GM18907 (cell line): ENCODE measurements at regions not wholly inside any gene's neighbourhood (a gene's known extent, or its start where the extent isn't known, plus 50 kb on each side); places are given as distances from the start of the nearest gene placed in this dataset.
A peak's percentile ranks its signal among the peaks of the same experiment; 100 is the strongest.
"Not testable (repeated sequence)": the region's sequence is repeated elsewhere in the genome, so short reads cannot be mapped to it uniquely, and the experiment has no call there.

ENCODE experiments used
- ATAC-seq: cut with Tn5 transposase; IDR thresholded peaks from one replicate; pipeline ENCODE4 v1.9.1; 2021; ENCODE audit warnings: mild to moderate bottlenecking, moderate library complexity; ENCODE audit not compliant: unreplicated experiment

DNA sequence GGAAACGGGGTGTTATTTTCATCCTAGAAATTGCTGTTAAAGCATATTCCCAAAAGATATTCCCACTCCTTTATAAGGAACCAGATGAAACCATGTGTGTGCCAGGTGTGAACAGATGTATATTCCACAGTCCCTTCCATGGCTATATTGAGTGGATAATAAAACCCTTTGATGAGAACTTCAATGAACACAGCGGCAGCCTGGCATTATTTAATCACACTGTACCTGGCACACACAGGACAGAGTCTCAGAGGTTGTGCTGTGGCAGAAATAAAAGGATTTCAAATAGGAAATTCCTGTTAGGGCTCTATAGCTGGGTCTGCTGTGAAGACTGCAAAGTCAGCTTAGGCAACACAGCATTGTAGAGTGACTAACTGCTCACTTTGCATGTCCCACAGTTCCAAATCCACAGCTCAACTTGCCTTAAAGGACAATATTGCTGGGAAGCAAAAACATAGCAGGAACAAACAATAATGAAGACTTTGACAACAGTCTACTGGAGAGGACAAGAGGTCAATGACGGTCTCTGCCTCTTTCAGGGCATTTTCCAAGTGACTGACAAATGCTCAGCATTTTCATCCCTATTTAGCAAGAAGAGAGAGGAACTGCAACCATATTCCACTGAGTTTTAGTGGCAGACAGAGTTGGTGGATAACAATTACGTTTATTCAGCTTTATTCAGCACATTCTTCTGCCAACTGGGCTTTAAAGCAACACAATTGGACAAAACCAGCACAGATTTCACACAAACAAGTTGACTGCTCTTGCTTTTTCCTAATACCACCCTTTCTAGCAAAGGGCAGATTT is 255.7 kb upstream of the RGMB start:
- no peak for ATAC-seq

DNA sequence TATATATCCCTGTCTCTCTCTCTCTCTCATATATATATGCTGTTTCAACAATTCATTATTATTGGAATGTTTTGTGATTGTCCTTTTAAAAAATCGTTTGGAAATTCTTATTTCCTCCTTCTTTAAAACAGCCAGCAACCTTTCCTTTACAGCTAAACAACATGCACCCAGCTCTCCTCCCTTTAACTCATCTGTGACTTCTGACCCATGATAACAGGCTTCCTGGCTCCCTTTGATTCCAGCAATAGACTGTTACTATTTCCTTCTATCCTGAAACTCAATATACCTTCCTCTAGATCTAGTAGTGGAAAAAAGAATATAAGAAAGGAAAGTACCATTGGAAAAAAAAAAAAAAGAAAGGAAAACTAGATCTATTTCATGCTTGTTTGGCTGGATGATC is 254.7 kb upstream of the RGMB start:
- ATAC-seq, result no peak

DNA sequence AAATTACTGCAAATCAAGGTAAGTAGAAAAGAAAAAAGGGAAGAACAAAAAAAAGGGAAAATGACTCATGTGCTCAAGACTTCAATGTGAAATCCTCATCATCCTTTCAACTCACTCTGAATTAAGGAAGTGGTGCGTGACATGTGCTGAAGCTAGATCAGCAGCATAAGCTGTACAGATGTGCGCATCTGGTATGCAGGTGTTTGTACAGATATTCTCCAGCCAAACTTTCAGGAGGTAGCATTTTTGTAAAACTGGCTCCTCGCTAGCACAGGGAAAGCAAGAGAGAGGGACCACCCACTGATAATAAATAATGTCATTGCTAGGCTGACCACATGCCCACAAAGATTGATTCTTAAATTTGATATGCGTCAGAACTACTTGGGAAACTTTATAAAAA is 253.9 kb upstream of the RGMB start:
- ATAC-seq, result no peak

DNA sequence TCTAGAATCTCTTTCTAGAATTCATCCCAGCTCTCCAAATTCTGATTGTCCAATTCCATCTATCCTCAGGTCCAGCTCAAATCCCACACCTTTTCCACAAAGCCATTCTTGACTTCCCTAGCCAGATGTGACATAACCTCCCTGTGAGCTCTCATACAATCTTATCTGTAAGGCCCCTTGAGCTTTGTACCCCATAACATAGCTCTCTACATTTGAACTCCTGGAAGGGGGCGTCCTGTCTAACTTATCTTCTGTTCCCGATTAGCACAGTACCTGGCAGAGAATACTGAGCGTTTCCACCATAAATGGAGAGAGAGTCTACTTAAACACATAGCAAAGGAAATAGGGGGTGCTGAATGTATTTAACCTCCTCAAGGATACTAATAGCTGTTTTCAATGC is 251.6 kb upstream of the RGMB start:
- ATAC-seq, result no peak

DNA sequence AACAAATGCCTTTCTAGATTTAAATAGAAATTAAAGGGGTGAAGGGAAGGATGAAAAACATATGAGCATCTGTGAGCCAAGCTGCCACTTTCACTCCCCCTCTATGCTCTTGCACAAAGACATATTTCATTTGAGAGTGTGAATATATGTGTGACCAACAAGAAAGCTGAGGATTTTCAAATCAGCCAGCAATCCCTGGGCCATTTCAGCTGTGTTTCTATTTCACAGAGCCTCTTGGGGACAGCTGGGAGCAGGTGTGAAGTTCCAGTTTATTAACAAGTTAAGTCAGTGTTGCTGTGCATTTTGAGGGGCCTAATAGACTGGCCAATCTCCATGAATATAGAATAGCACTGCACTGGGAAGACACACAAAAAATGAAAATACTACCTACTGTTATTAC is 248.7 kb upstream of the RGMB start:
- ATAC-seq, result no peak

DNA sequence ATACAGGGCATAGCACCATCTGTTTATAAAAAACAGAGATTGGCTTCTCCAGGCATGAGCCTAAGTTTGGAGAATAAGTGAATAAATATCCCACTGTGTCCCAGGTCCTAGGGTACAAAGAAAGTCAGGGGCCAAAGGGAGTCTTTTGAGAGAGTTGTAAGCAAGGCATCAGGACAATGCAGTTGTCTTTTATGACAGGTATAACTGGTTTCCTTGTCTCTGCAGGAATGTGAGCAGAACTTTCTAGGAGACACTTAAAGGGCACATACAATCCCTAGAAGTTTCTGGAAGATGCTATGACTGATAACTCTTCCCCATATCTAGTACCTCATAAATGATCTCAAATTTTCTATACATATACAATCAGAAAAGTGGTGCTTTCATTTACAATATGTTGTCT is 245.6 kb upstream of the RGMB start:
- ATAC-seq, result no peak

DNA sequence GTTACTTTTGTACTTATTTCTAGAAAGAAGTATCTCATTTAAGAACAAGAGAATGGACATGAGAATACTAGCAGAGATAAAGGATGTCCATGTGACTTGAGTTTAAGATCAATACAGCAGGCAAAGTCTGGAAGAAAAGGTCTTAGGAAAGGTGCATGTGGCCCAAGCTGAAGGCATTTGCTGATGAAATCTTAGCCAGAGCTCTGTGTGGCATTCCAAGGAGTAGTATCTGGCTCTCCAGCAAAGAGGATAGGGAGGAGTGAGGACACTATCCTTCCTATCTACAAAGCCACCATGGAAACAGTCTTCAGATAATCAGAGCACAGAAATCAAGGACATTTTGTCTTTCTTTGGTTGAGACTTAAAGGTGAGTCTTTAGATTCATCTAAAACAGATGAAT is 244.1 kb upstream of the RGMB start:
- ATAC-seq, result no peak

DNA sequence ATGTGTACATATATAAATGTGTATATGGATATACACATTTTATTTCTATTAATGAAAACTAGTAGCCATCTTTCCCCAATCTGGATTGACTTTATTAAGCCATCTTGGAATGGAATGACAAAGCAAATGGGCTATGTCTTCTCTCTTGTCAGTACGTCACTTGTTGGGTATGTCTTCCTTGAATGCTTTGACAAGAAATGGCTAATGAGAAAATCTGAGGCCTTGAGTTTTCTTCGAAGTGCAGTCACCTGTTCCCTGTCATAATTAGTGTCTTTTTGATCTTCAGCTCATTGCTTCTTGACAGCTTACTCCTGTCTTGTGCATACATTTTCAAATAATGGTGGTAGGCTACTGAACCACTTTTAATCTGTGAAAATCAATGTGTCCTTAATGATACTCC is 243.2 kb upstream of the RGMB start:
- ATAC-seq, result no peak

DNA sequence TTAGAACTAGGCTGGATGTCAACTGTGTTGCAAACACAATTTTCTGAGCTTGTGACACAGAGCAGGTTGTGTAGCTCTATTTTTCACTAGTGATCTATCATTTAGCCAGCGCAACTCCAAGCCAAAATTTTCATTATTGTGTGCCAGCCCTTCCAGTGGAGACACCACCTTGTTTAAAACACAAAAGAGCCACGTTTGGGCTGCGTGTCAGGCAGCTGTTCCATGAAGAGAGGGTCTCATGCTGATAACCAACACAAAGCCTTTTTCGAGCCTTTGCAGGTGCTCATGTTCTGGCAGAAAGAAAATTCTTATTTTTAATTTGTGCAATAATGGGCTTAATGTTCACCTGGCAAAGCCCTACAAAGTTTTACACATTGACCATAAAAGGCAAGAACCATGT is 237.6 kb upstream of the RGMB start:
- no peak for ATAC-seq

DNA sequence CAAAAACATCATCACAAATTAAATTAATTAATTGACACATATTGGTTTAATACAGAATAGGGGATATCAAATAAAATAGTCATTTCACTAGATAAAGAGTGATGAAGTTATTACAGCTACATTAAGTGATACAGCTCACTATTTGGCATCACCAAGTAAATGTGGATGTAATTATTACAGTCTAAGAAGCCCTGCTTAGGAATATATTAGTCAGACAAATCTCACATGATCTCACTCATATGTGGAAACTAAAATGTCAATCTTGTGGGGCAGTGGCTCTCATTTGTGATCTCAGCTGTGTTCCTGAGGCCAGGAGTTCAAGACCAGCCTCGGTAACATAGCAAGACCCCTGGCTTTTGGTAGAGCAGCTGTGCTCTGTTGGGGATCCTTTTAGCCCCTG is 233.4 kb upstream of the RGMB start:
- no peak for ATAC-seq

DNA sequence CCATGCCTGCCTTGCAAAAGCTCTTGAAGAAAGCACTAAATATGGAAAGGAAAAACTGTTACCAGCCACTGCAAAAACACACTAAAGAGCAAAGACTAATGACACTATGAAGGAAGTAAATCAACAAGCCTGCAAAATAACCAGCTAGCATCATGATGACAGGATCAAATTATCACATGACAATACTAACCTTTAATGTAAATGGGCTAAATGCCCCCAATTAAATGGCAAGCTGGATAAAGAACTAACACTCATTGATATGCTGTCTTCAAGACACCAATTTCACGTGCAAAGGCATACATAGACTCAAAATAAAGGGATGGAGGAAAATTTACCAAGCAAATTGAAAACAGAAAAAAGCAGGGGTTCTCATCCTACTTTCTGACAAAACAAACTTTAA is 231.8 kb upstream of the RGMB start:
- no peak for ATAC-seq

DNA sequence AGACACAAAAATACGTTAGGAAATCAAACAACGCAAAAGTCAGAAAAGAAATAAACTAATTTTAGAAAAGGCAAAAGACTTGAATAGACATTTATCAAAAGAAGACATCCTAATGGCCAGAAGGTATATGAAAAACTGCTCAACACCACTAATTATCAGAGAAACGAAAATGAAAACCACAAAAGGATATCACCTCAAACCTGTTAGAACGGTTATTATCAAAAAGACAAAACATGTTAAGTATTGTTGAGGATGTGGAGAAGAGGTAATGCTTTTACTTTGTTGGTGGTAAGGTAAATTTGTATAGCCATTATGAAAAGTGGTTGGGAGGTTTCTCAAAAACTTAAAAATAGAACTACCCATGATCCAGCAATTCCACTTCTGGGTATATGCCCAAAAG is 230.0 kb upstream of the RGMB start:
- ATAC-seq, result peak; percentile 73

DNA sequence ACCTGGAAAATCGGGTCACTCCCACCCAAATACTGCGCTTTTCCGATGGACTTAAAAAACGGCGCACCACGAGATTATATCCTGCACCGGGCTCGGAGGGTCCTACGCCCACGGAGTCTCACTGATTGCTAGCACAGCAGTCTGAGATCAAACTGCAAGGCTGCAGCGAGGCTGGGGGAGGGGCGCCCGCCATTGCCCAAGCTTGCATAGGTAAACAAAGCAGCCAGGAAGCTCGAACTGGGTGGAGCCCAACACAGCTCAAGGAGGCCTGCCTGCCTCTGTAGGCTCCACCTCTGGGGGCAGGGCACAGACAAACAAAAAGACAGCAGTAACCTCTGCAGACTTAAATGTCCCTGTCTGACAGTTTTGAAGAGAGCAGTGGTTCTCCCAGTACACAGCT is 226.5 kb upstream of the RGMB start:
- ATAC-seq, result not testable (repeated sequence)

DNA sequence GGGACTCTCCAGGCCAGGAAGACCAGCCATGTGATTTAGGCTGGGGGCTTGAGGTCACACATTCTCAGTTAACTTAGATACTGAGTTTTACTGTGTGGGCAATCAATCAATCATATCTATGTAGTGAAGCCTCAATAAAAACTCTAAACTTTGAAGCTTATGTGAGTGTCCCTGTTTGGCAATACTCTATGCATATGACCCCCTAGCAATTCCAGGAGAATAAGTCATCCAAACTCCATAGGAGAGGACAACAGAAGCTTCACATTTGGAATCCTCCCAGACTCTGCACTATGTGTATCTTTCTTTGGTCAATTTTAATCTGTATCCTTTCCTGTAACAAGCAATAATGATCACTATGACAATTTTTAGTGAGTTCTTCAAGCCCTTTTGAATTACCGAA is 216.8 kb upstream of the RGMB start:
- ATAC-seq, result no peak

DNA sequence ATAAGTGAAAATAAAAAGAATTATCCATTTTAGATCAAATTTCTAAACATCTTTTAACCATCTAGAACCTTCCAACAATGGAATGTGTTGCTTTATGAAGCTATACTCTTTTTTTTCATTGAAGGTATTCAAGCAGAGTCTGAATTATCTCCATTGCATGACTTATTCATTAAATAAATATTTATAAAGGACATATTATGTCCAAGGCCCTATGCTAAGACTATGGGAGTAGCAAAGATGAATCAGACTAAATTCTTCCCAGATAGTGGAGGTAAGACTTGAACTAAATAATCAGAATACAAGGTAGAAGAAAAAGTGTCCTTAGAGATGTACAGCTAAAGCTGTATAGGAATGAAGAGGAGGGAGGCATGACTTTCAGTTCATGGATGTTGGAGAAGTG is 215.5 kb upstream of the RGMB start:
- no peak for ATAC-seq

DNA sequence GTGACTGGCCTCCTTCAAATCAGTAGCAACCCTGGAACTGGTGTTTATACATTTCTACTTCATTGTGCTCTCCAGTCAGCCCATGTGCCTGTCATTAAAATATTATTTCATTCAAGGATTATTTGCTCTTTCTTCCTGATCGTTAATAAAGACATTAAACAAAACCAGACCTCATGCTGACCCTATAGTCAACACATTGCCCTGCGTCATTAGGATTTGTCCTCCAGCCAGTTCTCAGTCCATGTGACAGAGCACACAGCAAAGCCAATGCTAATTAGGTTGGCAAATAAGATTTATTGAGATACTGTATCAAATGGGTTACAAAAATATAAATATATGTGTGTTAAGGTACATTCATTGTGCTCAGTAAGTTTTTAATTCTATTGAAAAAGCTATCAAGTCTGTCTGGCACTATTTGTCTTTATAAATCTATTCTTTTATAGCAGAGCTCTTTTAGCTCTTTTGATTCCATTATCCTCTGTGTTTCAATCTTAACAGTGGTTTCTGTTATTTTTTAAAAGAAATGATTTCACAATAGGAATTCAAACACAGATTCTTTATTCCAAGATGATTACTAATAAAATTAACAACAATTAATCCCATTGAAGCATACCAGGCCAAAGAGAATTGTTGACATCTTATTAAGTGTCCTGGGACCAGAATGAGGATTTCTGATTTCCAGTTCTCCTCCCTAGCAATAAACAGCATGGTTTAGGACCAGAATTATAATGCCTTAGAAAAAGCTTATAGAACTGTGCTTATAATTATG is 209.4 kb upstream of the RGMB start:
- no peak for ATAC-seq

DNA sequence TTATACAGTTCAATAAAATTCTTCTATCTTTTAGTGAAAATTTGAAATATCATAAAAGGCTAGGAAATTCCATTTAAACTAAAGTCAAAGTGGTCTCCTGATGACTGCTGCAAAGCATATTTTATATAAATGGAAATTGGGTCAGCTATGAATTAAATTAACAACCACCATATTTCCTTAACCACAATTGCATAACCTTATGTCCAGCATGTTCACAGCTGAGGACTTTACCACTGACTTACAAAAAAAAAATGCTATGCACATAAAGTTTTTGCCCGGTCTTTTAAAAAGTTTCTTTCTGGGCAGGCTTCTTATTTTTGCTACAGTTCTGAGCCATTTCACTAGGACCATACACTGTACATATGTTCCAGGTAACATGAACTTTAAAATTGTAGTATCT is 208.6 kb upstream of the RGMB start:
- ATAC-seq, result no peak

DNA sequence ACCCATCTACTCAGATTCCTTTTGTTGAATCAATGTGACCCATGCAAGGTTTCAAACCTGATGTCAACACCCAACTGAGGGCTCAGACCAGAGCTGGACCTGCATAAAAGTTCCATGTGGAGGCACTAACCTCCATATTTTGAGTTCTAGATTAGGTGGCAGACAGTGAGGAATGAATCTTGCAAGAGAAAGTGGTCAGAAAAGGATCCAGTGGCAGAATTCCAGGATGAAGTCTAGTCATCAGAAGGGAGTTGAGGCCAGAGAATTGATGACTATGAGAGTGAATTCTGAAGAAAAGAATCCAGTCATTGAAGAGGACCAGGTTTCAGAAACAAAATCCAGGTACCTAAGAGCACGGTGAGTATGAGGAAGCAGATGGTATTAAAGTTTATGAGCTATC is 205.1 kb upstream of the RGMB start:
- ATAC-seq, result no peak

DNA sequence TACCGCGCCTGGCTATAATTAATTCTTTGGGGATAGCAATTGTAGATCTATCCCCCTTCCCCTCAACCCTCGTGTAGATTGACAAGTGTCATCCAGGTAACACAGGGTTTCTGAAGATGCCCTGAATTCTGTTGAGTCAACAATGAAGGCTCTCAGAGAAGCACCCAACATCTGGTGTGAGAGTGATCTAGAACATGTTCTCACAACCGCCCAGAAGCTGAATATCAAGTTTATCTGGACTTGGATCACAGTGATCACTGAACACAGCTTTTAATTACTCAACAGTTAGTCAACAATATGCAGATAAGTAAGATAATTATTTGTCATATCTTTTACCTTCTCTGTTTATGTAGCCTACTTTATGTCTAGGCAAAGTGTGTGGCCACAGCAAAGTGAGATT is 204.2 kb upstream of the RGMB start:
- no peak for ATAC-seq

DNA sequence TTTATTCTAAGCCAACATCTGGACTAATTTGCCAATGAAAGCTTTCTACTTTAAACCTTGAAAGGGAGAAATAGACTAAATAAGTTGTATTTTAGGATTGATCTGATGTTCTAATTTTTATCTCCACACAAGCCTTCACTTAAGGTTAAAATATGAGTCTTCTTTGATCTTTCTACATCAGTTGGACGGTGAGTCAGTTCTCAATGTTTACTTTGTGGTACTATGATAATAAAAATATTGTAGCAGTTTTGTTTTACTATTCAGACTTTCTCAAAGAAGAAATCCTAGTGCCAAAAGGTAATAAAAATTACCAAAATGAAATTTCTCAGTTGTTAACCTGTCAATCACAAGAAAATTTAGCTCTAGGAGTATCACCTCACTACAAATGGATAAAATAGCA is 203.5 kb upstream of the RGMB start:
- ATAC-seq, result no peak

DNA sequence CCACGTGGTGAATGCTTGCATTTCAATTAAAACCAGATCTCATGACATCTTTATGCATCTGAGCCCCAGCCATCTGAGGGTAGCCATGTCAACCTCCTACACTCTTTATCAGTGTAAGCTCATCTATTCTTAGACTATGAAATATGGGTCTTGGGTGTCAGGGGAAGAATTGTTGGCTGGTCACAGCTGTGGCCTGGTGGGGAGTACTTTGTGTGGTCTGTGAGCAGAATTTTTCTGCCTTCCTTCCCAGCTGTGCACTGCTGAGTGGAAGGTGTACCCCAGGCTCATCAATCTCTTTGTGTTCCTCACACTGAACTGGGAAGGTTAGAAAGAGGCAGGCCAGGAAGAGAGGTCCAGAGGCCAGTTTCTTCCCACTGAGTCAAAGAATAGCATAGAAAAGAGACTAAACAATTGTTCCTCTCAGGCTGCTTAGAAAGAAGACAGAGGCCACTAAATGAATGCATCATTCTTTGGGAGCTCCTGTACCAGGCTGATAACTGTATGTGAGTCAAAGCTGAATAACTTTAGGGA is 202.7 kb upstream of the RGMB start:
- no peak for ATAC-seq

DNA sequence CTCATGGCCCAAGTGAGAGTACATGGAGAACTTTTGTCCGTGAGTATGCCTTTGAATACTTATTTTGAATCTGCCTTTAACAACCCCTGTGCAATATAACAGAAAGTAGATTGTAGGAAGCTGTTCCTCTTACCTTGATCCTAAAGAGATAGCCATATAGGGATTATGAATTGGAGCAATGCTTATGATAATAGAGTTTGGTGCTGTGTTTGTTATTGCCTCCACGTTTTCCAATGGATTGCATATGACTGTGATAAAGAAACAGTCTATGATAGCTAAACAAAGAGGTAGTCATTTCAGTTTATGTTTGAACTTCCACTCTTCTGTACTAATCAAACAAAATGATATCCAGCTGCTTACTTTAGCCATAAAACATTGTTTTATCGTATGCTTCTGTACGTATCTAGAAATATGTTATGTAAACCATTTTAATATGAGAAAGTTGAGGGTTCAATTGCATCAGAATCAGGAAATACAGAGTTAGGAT is 199.6 kb upstream of the RGMB start:
- ATAC-seq, result no peak
